Testis (tissue), 2 donors: ENCODE measurements at regions not wholly inside any gene's neighbourhood (a gene's known extent, or its start where the extent isn't known, plus 50 kb on each side); places are given as distances from the start of the nearest gene placed in this dataset.

Experiments used
- DNase-seq: peaks from one replicate; pipeline ENCODE4 v3.0.0-alpha.2; 2019
- H3K27ac ChIP-seq, 2 donors: fragments of 200-600 bp; sonication (generic); one replicate each; pipeline ENCODE4 v1.5.1; 2019
- H3K27me3 ChIP-seq: fragments of 200-600 bp; sonication (generic); one replicate; pipeline ENCODE4 v1.5.1; 2019
- H3K36me3 ChIP-seq: fragments of 200-600 bp; sonication (generic); one replicate; pipeline ENCODE4 v1.5.1; 2017; ENCODE audit warnings: low read depth; ENCODE audit errors: missing control alignments
- H3K4me1 ChIP-seq: fragments of 200-600 bp; sonication (generic); one replicate; pipeline ENCODE4 v1.5.1; 2019
- H3K4me3 ChIP-seq, 2 donors: fragments of 200-600 bp; sonication (generic); one replicate each; pipeline ENCODE4 v1.5.1; 2017 to 2019
- H3K9me3 ChIP-seq: fragments of 200-600 bp; sonication (generic); one replicate; pipeline ENCODE4 v1.5.1; 2017
- POLR2A ChIP-seq: fragments of 450-650 bp; IDR thresholded peaks from one replicate; pipeline ENCODE4 v1.6.1; 2017; ENCODE audit warnings: antibody characterized with exemption, mild to moderate bottlenecking, moderate library complexity
- WGBS, 2 donors: methylation state at CpG; one replicate each; pipeline ENCODE4 v1.1.5; 2018; 5-methylcytosine and 5-hydroxymethylcytosine counted together
- intact Hi-C: fragments of 100-400 bp; cut with DNase I; formaldehyde crosslinking; loops from one replicate; pipeline ENCODE4 v1.15.1; 2023; ENCODE audit warnings: low total_unique reads
- TF ChIP-seq, protein P1 (sequence below), 3 experiments: fragments of 450-650 bp in 2 of 3; fragments of 200-600 bp in 1 of 3; sonication (generic) in 1 of 3; IDR thresholded peaks; one replicate each; pipeline ENCODE4 v1.5.1; 2016 to 2019; ENCODE audit warnings: antibody characterized with exemption in 3 of 3, mild to moderate bottlenecking in 2 of 3, moderate library complexity in 1 of 3

DNA sequence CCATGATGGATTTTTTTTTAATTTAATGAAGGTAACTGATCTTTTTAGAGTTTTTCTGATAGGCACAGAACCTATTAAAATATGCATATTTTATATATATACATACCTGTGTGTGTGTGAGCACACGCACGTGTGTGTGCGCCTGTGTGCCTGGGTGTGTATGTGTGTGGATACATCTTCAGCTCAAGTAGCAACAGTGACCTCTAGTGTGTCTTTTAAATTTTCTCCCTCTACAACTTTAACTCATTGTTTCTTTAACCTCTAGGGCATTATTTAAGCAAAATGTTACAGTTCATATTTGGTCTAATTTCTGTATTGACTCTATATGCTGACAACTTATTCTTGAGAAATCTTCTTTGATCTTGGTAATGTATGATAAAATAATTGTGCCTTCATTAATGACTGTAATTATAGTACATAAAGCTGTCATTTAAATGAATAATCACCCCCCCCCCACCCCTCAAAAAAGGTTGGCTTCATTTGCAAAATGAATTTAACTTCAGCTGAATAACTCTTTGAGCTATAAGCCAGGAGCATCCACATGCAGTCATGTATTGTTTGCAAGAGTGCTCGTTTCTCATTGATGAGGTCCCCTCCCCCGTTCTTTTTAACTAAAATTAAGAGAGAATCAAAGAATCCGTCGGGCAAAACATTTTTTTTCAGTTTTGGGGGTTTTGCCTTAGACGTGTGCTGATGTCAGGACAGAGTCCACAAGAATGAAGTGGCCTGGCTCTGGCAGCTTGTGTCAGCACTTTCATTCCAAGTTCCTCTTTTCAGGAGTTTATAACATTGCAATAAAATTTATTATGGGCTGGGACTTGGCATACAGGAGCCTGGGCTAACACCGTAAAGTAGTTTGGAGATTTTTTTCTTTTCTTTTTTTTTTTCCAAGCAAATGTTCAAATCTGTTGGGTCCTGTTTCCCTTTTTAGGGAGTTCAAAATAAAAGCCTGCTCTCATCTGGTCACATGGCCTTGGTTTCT lies 80.0 kb downstream of the ETAA1 start:
- WGBS, 2 donors, result 40 to 43% methylated on average over 9 of the region's 9 CpGs
- Histone ChIP-seq H3K27ac (no peak overlapping the region), H3K4me3 (no peak overlapping the region), H3K36me3 (no peaks in the 10 kb centered on the region), H3K27me3 (no peaks in the 10 kb centered on the region), H3K4me1 (no peaks in the 10 kb centered on the region), H3K9me3 (no peaks in the 10 kb centered on the region)
- DNase-seq, result no peak
- intact Hi-C loops, result no loop called here
- TF ChIP-seq, protein P1, sequence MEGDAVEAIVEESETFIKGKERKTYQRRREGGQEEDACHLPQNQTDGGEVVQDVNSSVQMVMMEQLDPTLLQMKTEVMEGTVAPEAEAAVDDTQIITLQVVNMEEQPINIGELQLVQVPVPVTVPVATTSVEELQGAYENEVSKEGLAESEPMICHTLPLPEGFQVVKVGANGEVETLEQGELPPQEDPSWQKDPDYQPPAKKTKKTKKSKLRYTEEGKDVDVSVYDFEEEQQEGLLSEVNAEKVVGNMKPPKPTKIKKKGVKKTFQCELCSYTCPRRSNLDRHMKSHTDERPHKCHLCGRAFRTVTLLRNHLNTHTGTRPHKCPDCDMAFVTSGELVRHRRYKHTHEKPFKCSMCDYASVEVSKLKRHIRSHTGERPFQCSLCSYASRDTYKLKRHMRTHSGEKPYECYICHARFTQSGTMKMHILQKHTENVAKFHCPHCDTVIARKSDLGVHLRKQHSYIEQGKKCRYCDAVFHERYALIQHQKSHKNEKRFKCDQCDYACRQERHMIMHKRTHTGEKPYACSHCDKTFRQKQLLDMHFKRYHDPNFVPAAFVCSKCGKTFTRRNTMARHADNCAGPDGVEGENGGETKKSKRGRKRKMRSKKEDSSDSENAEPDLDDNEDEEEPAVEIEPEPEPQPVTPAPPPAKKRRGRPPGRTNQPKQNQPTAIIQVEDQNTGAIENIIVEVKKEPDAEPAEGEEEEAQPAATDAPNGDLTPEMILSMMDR (IDR thresholded peaks at IDR 0.05), result no peak
- no peak for TF ChIP-seq POLR2A

DNA sequence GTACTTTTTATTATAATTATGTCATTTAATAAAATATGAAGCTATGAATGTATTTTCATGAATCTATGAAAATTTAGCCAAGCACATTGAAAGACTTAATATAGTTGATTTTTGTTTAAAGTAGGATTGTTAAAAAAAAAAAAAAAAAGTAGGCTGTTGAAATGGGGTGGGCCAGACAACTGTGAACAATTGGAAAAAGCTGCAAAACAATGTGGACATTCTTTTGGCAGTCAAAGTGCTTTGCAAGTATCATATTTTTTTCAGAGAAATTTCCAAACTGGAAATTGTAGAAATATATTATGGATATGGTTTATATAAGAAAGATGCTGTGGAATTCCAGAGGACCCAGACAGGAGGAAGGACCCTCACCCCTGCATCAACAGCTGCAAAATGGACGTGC lies 82.1 kb downstream of the ETAA1 start:
- H3K4me3 ChIP-seq, result no peak overlapping the region
- intact Hi-C loops, result no loop called here
- no peaks in the 10 kb centered on the region for H3K9me3 ChIP-seq
- 92 to 94% methylated on average over 1 of the region's 1 CpG for WGBS, 2 donors
- no peaks in the 10 kb centered on the region for H3K27me3 ChIP-seq
- H3K4me1 ChIP-seq, result no peaks in the 10 kb centered on the region
- no peak for TF ChIP-seq POLR2A
- TF ChIP-seq, protein P1 (IDR thresholded peaks at IDR 0.05), result no peak
- H3K36me3 ChIP-seq, result no peaks in the 10 kb centered on the region
- no peak overlapping the region for H3K27ac ChIP-seq
- no peak for DNase-seq

DNA sequence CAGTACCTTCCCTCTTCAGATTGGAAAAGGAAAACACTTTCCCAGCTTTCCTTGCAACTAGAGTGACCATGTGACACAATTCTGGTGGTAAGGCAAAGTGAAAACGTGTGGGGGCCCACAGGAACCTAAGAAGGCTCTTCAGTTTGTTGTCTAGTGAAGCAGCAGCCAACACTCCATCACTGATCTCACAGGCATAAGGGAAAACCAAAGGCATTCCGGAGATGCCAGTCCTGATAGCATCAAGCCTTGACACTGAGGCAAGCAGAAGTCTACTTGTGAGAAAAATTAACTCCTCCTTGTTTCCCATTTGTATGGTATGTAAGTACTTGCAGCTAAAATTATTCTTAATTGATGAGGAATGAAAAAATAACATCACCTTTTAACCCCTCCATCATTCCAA lies 88.3 kb downstream of the ETAA1 start:
- no peaks in the 10 kb centered on the region for H3K4me1 ChIP-seq
- H3K27me3 ChIP-seq, result no peaks in the 10 kb centered on the region
- H3K4me3 ChIP-seq, result no peak overlapping the region
- no peaks in the 10 kb centered on the region for H3K36me3 ChIP-seq
- 43 to 44% methylated on average over 2 of the region's 2 CpGs for WGBS, 2 donors
- H3K27ac ChIP-seq, result no peak overlapping the region
- DNase-seq, result no peak
- intact Hi-C loops, result no loop called here
- H3K9me3 ChIP-seq, result no peaks in the 10 kb centered on the region
- no peak for TF ChIP-seq POLR2A
- TF ChIP-seq, protein P1 (IDR thresholded peaks at IDR 0.05), result no peak

DNA sequence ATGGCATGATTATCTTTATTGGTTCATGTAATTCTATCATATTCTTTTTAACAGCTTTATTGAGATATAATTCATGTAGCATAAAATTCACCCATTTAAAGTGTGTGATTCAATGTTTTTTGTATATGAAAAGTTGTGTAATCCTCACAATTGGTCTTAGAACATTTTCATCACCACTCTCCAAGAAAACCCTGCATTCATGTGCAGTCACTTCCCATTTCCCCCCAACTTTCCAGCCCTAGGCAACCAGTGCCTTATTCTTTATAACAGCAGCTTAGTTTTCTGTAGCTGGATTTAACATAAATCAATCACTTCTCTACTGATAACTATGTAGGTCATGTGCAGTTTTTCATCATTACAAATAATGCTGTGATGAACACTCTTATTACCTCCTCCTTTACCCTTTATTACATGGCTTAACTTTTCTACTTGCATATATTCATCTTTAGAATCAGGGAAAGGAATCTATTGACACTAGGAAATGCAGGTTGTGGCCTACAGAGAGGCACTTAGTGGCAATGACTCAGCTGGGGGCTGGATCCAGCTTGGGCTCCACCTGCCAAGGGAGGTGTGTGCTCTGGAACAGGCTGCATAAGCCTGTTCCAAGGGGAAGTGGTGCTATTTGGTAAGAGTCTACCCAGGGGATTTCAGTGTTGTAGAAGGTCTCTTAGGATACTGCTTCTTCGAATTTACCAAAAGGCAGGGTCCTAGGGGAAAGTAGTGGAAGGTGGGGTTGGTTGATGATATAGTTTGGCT lies 89.1 kb downstream of the ETAA1 start:
- WGBS, 2 donors, result 80 to 95% methylated on average over 1 of the region's 1 CpG
- Histone ChIP-seq H3K27me3 (no peaks in the 10 kb centered on the region), H3K4me1 (no peaks in the 10 kb centered on the region), H3K27ac (no peak overlapping the region), H3K4me3 (no peak overlapping the region), H3K36me3 (no peaks in the 10 kb centered on the region), H3K9me3 (no peaks in the 10 kb centered on the region)
- TF ChIP-seq, protein P1 (IDR thresholded peaks at IDR 0.05), result no peak
- no peak for TF ChIP-seq POLR2A
- no peak for DNase-seq
- intact Hi-C loops, result no loop called here
